ENCODE measurements at regions not wholly inside any gene's neighbourhood (a gene's known extent, or its start where the extent isn't known, plus 50 kb on each side); places are given as distances from the start of the nearest gene placed in this dataset.

DNA sequence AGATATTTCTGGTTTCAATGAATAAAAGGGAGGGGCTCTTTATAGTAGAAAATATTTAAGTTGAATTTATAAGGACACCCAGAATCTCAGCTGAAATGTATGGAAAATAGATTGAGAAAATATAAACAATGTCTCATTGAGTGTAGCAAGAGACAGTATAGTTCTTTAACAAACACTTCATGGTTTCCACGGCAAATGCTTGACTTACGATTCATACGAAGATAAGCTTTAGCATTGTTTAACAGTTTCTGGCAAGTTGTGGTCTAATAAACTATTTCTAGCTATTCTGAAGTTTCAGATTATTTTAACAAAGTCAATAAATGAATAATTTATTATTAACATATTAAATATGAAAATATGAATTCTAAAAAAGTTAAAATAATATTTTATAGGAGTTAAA lies 1419.4 kb downstream of the KCNT2 start (continued):
- TF ChIP-seq, protein P1, sequence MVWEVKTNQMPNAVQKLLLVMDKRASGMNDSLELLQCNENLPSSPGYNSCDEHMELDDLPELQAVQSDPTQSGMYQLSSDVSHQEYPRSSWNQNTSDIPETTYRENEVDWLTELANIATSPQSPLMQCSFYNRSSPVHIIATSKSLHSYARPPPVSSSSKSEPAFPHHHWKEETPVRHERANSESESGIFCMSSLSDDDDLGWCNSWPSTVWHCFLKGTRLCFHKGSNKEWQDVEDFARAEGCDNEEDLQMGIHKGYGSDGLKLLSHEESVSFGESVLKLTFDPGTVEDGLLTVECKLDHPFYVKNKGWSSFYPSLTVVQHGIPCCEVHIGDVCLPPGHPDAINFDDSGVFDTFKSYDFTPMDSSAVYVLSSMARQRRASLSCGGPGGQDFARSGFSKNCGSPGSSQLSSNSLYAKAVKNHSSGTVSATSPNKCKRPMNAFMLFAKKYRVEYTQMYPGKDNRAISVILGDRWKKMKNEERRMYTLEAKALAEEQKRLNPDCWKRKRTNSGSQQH (CRISPR knock-in tag; IDR thresholded peaks at IDR 0.05) = no peak
- TF ChIP-seq SLC30A9 (CRISPR knock-in tag; IDR thresholded peaks at IDR 0.05) (no peak), CBX2 (IDR thresholded peaks at IDR 0.05; ENCODE audit: insufficient read depth, low read length, poor library complexity, severe bottlenecking) (no peak)

DNA sequence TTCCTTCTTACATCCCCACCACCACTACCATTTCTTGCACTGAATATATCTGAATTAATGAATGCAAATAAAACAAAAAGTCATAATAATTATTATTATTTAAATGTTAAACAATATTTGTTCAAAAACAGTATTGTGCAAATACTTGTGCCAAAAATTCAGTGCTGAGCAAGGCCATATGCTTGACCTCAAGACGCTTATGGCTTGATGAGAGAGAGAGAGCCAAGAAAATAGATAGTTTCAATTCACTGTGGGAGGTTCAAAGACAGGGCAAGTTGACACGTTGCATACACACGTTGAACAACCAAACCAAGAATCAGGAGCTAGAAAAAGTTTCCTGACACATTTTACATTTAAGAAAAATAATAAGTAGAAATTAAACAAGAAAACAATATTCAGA lies 1421.7 kb downstream of the KCNT2 start:
- Histone ChIP-seq H4K20me1 (replicated peaks; ENCODE audit: control insufficient read depth, insufficient read depth, low read length) (no peaks in the 10 kb centered on the region), H3K27me3 (ENCODE audit: control insufficient read depth in 2 of 2, insufficient read depth in 2 of 2, low read length in 2 of 2) (no peaks in the 10 kb centered on the region), H3K27ac (ENCODE audit: extremely low read depth, low read depth, low read length) (no peak overlapping the region), H3K79me2 (ENCODE audit: control insufficient read depth, insufficient read depth, low read length) (no peaks in the 10 kb centered on the region), H3K9me1 (ENCODE audit: control insufficient read depth, insufficient read depth, low read length) (no peaks in the 10 kb centered on the region), H3K4me2 (ENCODE audit: insufficient read depth, low read length) (no peak overlapping the region), H3K9me3 (replicated peaks; ENCODE audit: control insufficient read depth, insufficient read depth, low read depth, low read length) (no peaks in the 10 kb centered on the region; the same call in 1 of the 2 replicates), H3K9ac (ENCODE audit: insufficient read depth in 1 of 2, low read depth in 2 of 2, low read length in 2 of 2) (no peak overlapping the region), H3K36me3 (ENCODE audit: control insufficient read depth, insufficient read depth, low read length) (no peaks in the 10 kb centered on the region), H3K4me1 (replicated peaks in 1 of 2; ENCODE audit: control insufficient read depth in 2 of 2, insufficient read depth in 2 of 2, low read length in 2 of 2) (no peaks in the 10 kb centered on the region), H3K4me3 (no peak overlapping the region), H2AFZ (ENCODE audit: low read depth, low read length) (no peak overlapping the region)
- no peak for DNase-seq (ENCODE audit: extremely low read depth in 1 of 4, low spot score in 3 of 4)
- in situ Hi-C loops (cut with MboI) (no loop called here), intact Hi-C loops (cut with micrococcal nuclease) (no loop called here)
- FAIRE-seq = no peak
- ATAC-seq = no peak
- CTCF ChIA-PET (ENCODE audit: low intra/inter-chr PET ratio) = interaction anchor here (0.6 kb wide), 1 partner anchor 1108 kb away, joined by 3 read pairs; no protein-coding TSS in a partner anchor
- POLR2A ChIA-PET = no interaction called here
- WGBS (ENCODE audit: insufficient coverage, low coverage, missing lambda C conversion rate) = 2% methylated on average over 3 of the region's 3 CpGs
- BruUV-seq (replicated peaks) = no TSS peak
- TF ChIP-seq ZNF561 (CRISPR knock-in tag; conservative IDR thresholded peaks at IDR 0.05) (no peak), ZNF75A (CRISPR knock-in tag; IDR thresholded peaks at IDR 0.05) (no peak), NEUROD1 (IDR thresholded peaks at IDR 0.05; ENCODE audit: borderline replicate concordance, low read depth, low read length, partially characterized antibody) (no peak), PHTF2 (CRISPR knock-in tag; IDR thresholded peaks at IDR 0.05) (no peak), RBM14 (IDR thresholded peaks at IDR 0.05; ENCODE audit: borderline replicate concordance, insufficient read depth, low read depth, low read length) (no peak), C11orf30 (IDR thresholded peaks at IDR 0.05; ENCODE audit: low read depth) (no peak), CC2D1A (IDR thresholded peaks at IDR 0.05) (no peak), XRCC3 (IDR thresholded peaks at IDR 0.05) (no peak), BRCA1 (IDR thresholded peaks at IDR 0.05) (no peak), BRCA1 (CRISPR knock-in tag; IDR thresholded peaks at IDR 0.05) (no peak), ZNF583 (CRISPR knock-in tag; IDR thresholded peaks at IDR 0.05) (no peak), MCM2 (IDR thresholded peaks at IDR 0.05; ENCODE audit: low read depth) (no peak)
- TF ChIP-seq, protein P2, sequence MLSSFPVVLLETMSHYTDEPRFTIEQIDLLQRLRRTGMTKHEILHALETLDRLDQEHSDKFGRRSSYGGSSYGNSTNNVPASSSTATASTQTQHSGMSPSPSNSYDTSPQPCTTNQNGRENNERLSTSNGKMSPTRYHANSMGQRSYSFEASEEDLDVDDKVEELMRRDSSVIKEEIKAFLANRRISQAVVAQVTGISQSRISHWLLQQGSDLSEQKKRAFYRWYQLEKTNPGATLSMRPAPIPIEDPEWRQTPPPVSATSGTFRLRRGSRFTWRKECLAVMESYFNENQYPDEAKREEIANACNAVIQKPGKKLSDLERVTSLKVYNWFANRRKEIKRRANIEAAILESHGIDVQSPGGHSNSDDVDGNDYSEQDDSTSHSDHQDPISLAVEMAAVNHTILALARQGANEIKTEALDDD (IDR thresholded peaks at IDR 0.05) = no peak
- TF ChIP-seq, protein P3, sequence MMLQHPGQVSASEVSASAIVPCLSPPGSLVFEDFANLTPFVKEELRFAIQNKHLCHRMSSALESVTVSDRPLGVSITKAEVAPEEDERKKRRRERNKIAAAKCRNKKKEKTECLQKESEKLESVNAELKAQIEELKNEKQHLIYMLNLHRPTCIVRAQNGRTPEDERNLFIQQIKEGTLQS (IDR thresholded peaks at IDR 0.05) = no peak
- TF ChIP-seq, protein P3 (CRISPR knock-in tag; conservative IDR thresholded peaks at IDR 0.05) = no peak
- TF ChIP-seq, protein P4, sequence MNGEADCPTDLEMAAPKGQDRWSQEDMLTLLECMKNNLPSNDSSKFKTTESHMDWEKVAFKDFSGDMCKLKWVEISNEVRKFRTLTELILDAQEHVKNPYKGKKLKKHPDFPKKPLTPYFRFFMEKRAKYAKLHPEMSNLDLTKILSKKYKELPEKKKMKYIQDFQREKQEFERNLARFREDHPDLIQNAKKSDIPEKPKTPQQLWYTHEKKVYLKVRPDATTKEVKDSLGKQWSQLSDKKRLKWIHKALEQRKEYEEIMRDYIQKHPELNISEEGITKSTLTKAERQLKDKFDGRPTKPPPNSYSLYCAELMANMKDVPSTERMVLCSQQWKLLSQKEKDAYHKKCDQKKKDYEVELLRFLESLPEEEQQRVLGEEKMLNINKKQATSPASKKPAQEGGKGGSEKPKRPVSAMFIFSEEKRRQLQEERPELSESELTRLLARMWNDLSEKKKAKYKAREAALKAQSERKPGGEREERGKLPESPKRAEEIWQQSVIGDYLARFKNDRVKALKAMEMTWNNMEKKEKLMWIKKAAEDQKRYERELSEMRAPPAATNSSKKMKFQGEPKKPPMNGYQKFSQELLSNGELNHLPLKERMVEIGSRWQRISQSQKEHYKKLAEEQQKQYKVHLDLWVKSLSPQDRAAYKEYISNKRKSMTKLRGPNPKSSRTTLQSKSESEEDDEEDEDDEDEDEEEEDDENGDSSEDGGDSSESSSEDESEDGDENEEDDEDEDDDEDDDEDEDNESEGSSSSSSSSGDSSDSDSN (IDR thresholded peaks at IDR 0.05; ENCODE audit: borderline replicate concordance in 1 of 2, low read depth in 2 of 2, low read length in 2 of 2) = no peak

Measured in K562 (cell line).